K562 (cell line): ENCODE measurements at regions not wholly inside any gene's neighbourhood (a gene's known extent, or its start where the extent isn't known, plus 50 kb on each side); places are given as distances from the start of the nearest gene placed in this dataset.

Experiments used
- ATAC-seq: fragments of 200-7000 bp; cut with Tn5 transposase; 3 replicates; pipeline ENCODE4 v1.9.1; 2020; ENCODE audit warnings: moderate library complexity
- BruUV-seq: library from RNA; stranded (reverse); fragments of 400-500 nt; replicated peaks from 2 replicates; lab custom pipeline; 2021; lab: Mats Ljungman, UMichigan
- CTCF ChIA-PET: fragments of 300-600 bp; formaldehyde crosslinking; extraction: SDS; loops from one replicate; lab custom pipeline; 2021; ENCODE audit warnings: low intra/inter-chr PET ratio; lab: Yijun Ruan, JAX
- POLR2A ChIA-PET: fragments of 300-600, 350-650 bp; sonication (Branson Sonifier 250); formaldehyde crosslinking; extraction: SDS; loops from one replicate; lab custom pipeline; 2021; ENCODE audit warnings: antibody characterized with exemption, inconsistent platforms; lab: Yijun Ruan, JAX
- DNase-seq, 4 experiments: peaks; one replicate each; pipeline versions ENCODE4 v3.0.0 to v3.0.0-alpha.2; 2011 to 2018; ENCODE audit warnings: low spot score in 3 of 4, mixed read lengths in 3 of 4; ENCODE audit errors: extremely low read depth in 1 of 4
- FAIRE-seq: peaks from 2 replicates; lab custom pipeline; 2011; peaks lifted over from hg19 to GRCh38; lab: Jason Lieb, UNC
- H2AFZ ChIP-seq: 2 replicates; pipeline ENCODE4 v1.6.0; 2011; ENCODE audit warnings: low read depth, low read length, control low read depth, inconsistent platforms
- H3K27ac ChIP-seq: fragments of 200-600 bp; 3 replicates; pipeline ENCODE4 v1.8.0; 2011; ENCODE audit warnings: low read depth, mild to moderate bottlenecking, control low read depth, inconsistent platforms, low read length, moderate library complexity, mixed read lengths; ENCODE audit errors: extremely low read depth
- H3K27me3 ChIP-seq, 2 experiments: fragments of 300-600 bp in 1 of 2; 2 replicates in 1 of 2; 3 replicates in 1 of 2; pipeline versions ENCODE4 v1.6.0 to v1.8.0; 2011; ENCODE audit warnings: inconsistent platforms in 2 of 2, low read length in 2 of 2, mild to moderate bottlenecking in 1 of 2, mixed read lengths in 1 of 2, moderate library complexity in 1 of 2; ENCODE audit not compliant: control insufficient read depth in 2 of 2, insufficient read depth in 2 of 2
- H3K36me3 ChIP-seq: fragments of 300-600 bp; 3 replicates; pipeline ENCODE4 v1.8.0; 2011; ENCODE audit warnings: mild to moderate bottlenecking, low read length, inconsistent platforms; ENCODE audit not compliant: control insufficient read depth, insufficient read depth
- H3K4me1 ChIP-seq, 2 experiments: fragments of 200-600 bp in 1 of 2; replicated peaks in 1 of 2; 2 replicates in 1 of 2; 3 replicates in 1 of 2; pipeline versions ENCODE4 v1.5.1 to v1.8.0; 2011; ENCODE audit warnings: inconsistent platforms in 2 of 2, low read length in 2 of 2, mild to moderate bottlenecking in 1 of 2, mixed read lengths in 1 of 2, moderate library complexity in 1 of 2; ENCODE audit not compliant: control insufficient read depth in 2 of 2, insufficient read depth in 2 of 2
- H3K4me2 ChIP-seq: 2 replicates; pipeline ENCODE4 v1.6.1; 2011; ENCODE audit warnings: low read length, control low read depth, inconsistent platforms, mixed read lengths; ENCODE audit not compliant: insufficient read depth
- H3K4me3 ChIP-seq: fragments of 200-600 bp; sonication (generic), shearing (Covaris generic); 2 replicates; pipeline ENCODE4 v1.5.1; 2016; ENCODE audit warnings: control low read depth, inconsistent platforms
- H3K79me2 ChIP-seq: fragments of 200-600 bp; 3 replicates; pipeline ENCODE4 v1.8.0; 2011; ENCODE audit warnings: low read length, inconsistent platforms; ENCODE audit not compliant: control insufficient read depth, insufficient read depth
- H3K9ac ChIP-seq, 2 experiments: 2 replicates each; pipeline versions ENCODE4 v1.6.0 to v1.6.1; 2011; ENCODE audit warnings: low read depth in 2 of 2, low read length in 2 of 2, control low read depth in 1 of 2, inconsistent platforms in 1 of 2, mild to moderate bottlenecking in 1 of 2, mixed read lengths in 1 of 2; ENCODE audit not compliant: insufficient read depth in 1 of 2
- H3K9me1 ChIP-seq: one replicate; pipeline ENCODE4 v1.6.0; 2011; ENCODE audit warnings: inconsistent platforms, mild to moderate bottlenecking, low read length, moderate library complexity; ENCODE audit not compliant: control insufficient read depth, insufficient read depth
- H3K9me3 ChIP-seq: replicated peaks from 2 replicates; pipeline ENCODE4 v1.5.1; 2011; ENCODE audit warnings: low read depth, low read length, inconsistent platforms; ENCODE audit not compliant: control insufficient read depth, insufficient read depth
- H4K20me1 ChIP-seq: replicated peaks from 2 replicates; pipeline ENCODE4 v1.6.1; 2011; ENCODE audit warnings: low read length, inconsistent platforms, mixed read lengths; ENCODE audit not compliant: control insufficient read depth, insufficient read depth
- ARID2 ChIP-seq: fragments of 450-650 bp; IDR thresholded peaks from 2 replicates; pipeline ENCODE4 v1.6.1; 2017; ENCODE audit warnings: antibody characterized with exemption, mild to moderate bottlenecking
- ARID3A ChIP-seq: IDR thresholded peaks from 2 replicates; pipeline ENCODE4 v1.6.1; 2012; ENCODE audit warnings: low read depth, low read length, improper control_type of control experiment, borderline replicate concordance
- BRF1 ChIP-seq: IDR thresholded peaks from 3 replicates; pipeline ENCODE4 v1.6.1; 2011; ENCODE audit warnings: borderline replicate concordance, mild to moderate bottlenecking; ENCODE audit not compliant: insufficient read length; ENCODE audit errors: extremely low read depth
- E2F6 ChIP-seq, 2 experiments: IDR thresholded peaks; 2 replicates each; pipeline ENCODE4 v1.6.1; 2011; ENCODE audit warnings: borderline replicate concordance in 1 of 2, control low read depth in 1 of 2, low read depth in 1 of 2, low read length in 1 of 2, mild to moderate bottlenecking in 1 of 2, mixed read lengths in 1 of 2, moderate library complexity in 1 of 2; ENCODE audit not compliant: insufficient read depth in 1 of 2, insufficient read length in 1 of 2, poor library complexity in 1 of 2, severe bottlenecking in 1 of 2; ENCODE audit errors: extremely low read depth in 1 of 2
- FOXA1 ChIP-seq: fragments of 450-650 bp; IDR thresholded peaks from 2 replicates; pipeline ENCODE4 v1.6.1; 2016; ENCODE audit warnings: mild to moderate bottlenecking, borderline replicate concordance
- HDAC3 ChIP-seq: fragments of 450-650 bp; IDR thresholded peaks from 2 replicates; pipeline ENCODE4 v1.6.1; 2018; ENCODE audit warnings: borderline replicate concordance, mild to moderate bottlenecking, moderate library complexity; ENCODE audit not compliant: partially characterized antibody
- HDAC8 ChIP-seq: fragments of 450-650 bp; IDR thresholded peaks from 2 replicates; pipeline ENCODE4 v1.6.1; 2016; ENCODE audit warnings: mild to moderate bottlenecking, missing genetic modification characterization, moderate library complexity, missing compliant biosample characterization
- KLF10 ChIP-seq: fragments of 250-450 bp; sonication (Bioruptor Pico); IDR thresholded peaks from 2 replicates; pipeline ENCODE4 v1.6.1; 2021; ENCODE audit warnings: matching md5 sums
- MYNN ChIP-seq, 2 experiments: sonication (generic); formaldehyde crosslinking in 1 of 2; IDR thresholded peaks; 2 replicates each; pipeline versions ENCODE4 v1.5.0 to v1.6.1; 2016 to 2020; ENCODE audit warnings: antibody characterized with exemption in 1 of 2, missing genetic modification reagents in 1 of 2
- NCOA6 ChIP-seq: fragments of 450-650 bp; IDR thresholded peaks from 2 replicates; pipeline ENCODE4 v1.6.1; 2017; ENCODE audit warnings: mild to moderate bottlenecking
- NFATC3 ChIP-seq: fragments of 450-650 bp; IDR thresholded peaks from 2 replicates; pipeline ENCODE4 v1.6.1; 2017; ENCODE audit warnings: mild to moderate bottlenecking
- NFIC ChIP-seq: fragments of 450-650 bp; IDR thresholded peaks from 2 replicates; pipeline ENCODE4 v1.6.1; 2017; ENCODE audit warnings: mild to moderate bottlenecking, inconsistent platforms
- NFRKB ChIP-seq: fragments of 450-650 bp; IDR thresholded peaks from 2 replicates; pipeline ENCODE4 v1.6.1; 2016; ENCODE audit warnings: low read depth
- NONO ChIP-seq, 2 experiments: fragments of 200-400 bp in 1 of 2; fragments of 450-650 bp in 1 of 2; formaldehyde crosslinking in 1 of 2; IDR thresholded peaks; 2 replicates each; pipeline ENCODE4 v1.6.1; 2017; ENCODE audit warnings: low read depth in 2 of 2, mild to moderate bottlenecking in 2 of 2, moderate library complexity in 2 of 2, low read length in 1 of 2
- NR2F6 ChIP-seq: fragments of 450-650 bp; formaldehyde crosslinking; IDR thresholded peaks from 2 replicates; pipeline ENCODE4 v1.4.0; 2020; ENCODE audit warnings: mild to moderate bottlenecking
- PHF8 ChIP-seq: fragments of 200-600 bp; sonication (generic); IDR thresholded peaks from 2 replicates; pipeline ENCODE4 v1.6.1; 2012; ENCODE audit warnings: mixed run types, mild to moderate bottlenecking, inconsistent platforms, low read length, moderate library complexity, borderline replicate concordance
- ZFP36 ChIP-seq: fragments of 150-350 bp; IDR thresholded peaks from 2 replicates; pipeline ENCODE4 v1.6.1; 2018; ENCODE audit warnings: low read length, low read depth; ENCODE audit not compliant: partially characterized antibody
- WGBS: fragments of 100-300 bp; shearing (Covaris generic); methylation state at CpG from one replicate; pipeline ENCODE4 v1.1.6; 2016; ENCODE audit warnings: low coverage, mixed read lengths; ENCODE audit not compliant: insufficient coverage; ENCODE audit errors: missing lambda C conversion rate; 5-methylcytosine and 5-hydroxymethylcytosine counted together
- in situ Hi-C: fragments of 300-500 bp; cut with MboI; formaldehyde crosslinking; loops from 4 replicates; pipeline ENCODE4 v1.15.0; 2018; ENCODE audit warnings: inconsistent platforms, mixed read lengths
- intact Hi-C: fragments of 100-400 bp; cut with micrococcal nuclease; formaldehyde crosslinking; loops from 2 replicates; pipeline ENCODE4 v1.14.2; 2022
- TF ChIP-seq, protein P1 (sequence below): conservative IDR thresholded peaks from 2 replicates; pipeline ENCODE4 v1.6.1; 2011; ENCODE audit warnings: low read depth, mild to moderate bottlenecking, low read length; ENCODE audit not compliant: control insufficient read depth

- TF ChIP-seq NFATC3: no peak
- TF ChIP-seq ZFP36: no peak
Measured at GRCh38 chr4:115332078-115332477, 218.7 kb upstream of the NDST4 start (continued).

DNA sequence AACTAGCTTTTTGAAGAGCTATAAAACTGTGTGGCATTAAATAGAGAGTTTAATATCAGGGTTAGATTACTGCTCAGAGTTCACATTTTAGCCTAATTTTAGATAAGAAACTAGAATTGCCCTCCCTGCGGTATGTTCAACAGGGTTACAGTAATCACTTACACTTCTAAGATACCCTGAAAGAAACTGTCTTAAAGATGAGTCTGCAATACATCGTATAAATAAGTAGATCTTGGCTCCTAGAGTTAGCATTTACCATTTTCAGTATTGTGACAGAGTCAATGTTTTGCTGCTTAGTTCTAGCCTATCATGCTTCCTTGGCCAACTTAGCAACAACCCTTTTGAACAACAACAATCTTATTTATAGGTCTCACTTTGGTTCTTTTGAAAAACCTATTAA lies 217.8 kb upstream of the NDST4 start:
- no peaks in the 10 kb centered on the region for H3K9me3 ChIP-seq
- ATAC-seq (no peak), DNase-seq (no peak), FAIRE-seq (no peak)
- 5% methylated on average over 2 of the region's 2 CpGs for WGBS
- no peaks in the 10 kb centered on the region for H4K20me1 ChIP-seq
- no peaks in the 10 kb centered on the region for H3K4me1 ChIP-seq
- H3K4me3 ChIP-seq: no peak overlapping the region
- H3K27ac ChIP-seq: no peak overlapping the region
- intact Hi-C loops: no loop called here
- no peak overlapping the region for H3K4me2 ChIP-seq
- H2AFZ ChIP-seq: no peak overlapping the region
- ChIA-PET CTCF (no interaction called here), POLR2A (no interaction called here)
- no TSS peak for BruUV-seq
- in situ Hi-C loops: no loop called here
- no peaks in the 10 kb centered on the region for H3K27me3 ChIP-seq
- H3K36me3 ChIP-seq: no peaks in the 10 kb centered on the region
- no peaks in the 10 kb centered on the region for H3K79me2 ChIP-seq
- no peak overlapping the region for H3K9ac ChIP-seq
- H3K9me1 ChIP-seq: no peaks in the 10 kb centered on the region
- TF ChIP-seq HDAC8: no peak
- no peak for TF ChIP-seq NCOA6
- no peak for TF ChIP-seq NR2F6 (CRISPR knock-in tag)
- TF ChIP-seq ARID3A: no peak
- no peak for TF ChIP-seq KLF10
- no peak for TF ChIP-seq PHF8
- TF ChIP-seq ARID2: no peak
- no peak for TF ChIP-seq HDAC3
- TF ChIP-seq NONO (IDR thresholded peaks at IDR 0.05; ENCODE audit: low read depth in 2 of 2, low read length in 1 of 2): no peak
- no peak for TF ChIP-seq E2F6 (IDR thresholded peaks at IDR 0.05; ENCODE audit: borderline replicate concordance in 1 of 2, extremely low read depth in 1 of 2, insufficient read depth in 1 of 2, insufficient read length in 1 of 2, low read depth in 1 of 2, low read length in 1 of 2, poor library complexity in 1 of 2, severe bottlenecking in 1 of 2)
- no peak for TF ChIP-seq NFIC
- TF ChIP-seq MYNN (IDR thresholded peaks at IDR 0.05): no peak
- no peak for TF ChIP-seq MYNN (CRISPR knock-in tag; IDR thresholded peaks at IDR 0.05)
- TF ChIP-seq NFRKB: no peak
- TF ChIP-seq, protein P1, sequence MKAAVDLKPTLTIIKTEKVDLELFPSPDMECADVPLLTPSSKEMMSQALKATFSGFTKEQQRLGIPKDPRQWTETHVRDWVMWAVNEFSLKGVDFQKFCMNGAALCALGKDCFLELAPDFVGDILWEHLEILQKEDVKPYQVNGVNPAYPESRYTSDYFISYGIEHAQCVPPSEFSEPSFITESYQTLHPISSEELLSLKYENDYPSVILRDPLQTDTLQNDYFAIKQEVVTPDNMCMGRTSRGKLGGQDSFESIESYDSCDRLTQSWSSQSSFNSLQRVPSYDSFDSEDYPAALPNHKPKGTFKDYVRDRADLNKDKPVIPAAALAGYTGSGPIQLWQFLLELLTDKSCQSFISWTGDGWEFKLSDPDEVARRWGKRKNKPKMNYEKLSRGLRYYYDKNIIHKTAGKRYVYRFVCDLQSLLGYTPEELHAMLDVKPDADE: no peak
- TF ChIP-seq FOXA1: no peak
- no peak for TF ChIP-seq BRF1
